ENCODE measurements at regions not wholly inside any gene's neighbourhood (a gene's known extent, or its start where the extent isn't known, plus 50 kb on each side); places are given as distances from the start of the nearest gene placed in this dataset.
"Not testable (repeated sequence)": the region's sequence is repeated elsewhere in the genome, so short reads cannot be mapped to it uniquely, and the experiment has no call there.

- not testable (repeated sequence) for TF ChIP-seq CTCF, POLR2A (IDR thresholded peaks at IDR 0.05)
Observed at GRCh38 chr6:130711641-130712040, 115.6 kb upstream of the SMLR1 start.

Measured in uterus (tissue), 2 donors.